ENCODE measurements at regions not wholly inside any gene's neighbourhood (a gene's known extent, or its start where the extent isn't known, plus 50 kb on each side); places are given as distances from the start of the nearest gene placed in this dataset.

- H3K27me3 ChIP-seq (ENCODE audit: low read depth, low read length) = no peaks in the 10 kb centered on the region
- no peak overlapping the region for H3K9ac ChIP-seq (ENCODE audit: low read length)
- H4K20me1 ChIP-seq (ENCODE audit: insufficient read depth, low read length) = no peaks in the 10 kb centered on the region
- no peaks in the 10 kb centered on the region for H3K9me3 ChIP-seq (ENCODE audit: insufficient read depth, low read length)
- no peaks in the 10 kb centered on the region for H3K4me1 ChIP-seq (ENCODE audit: low read length)
- H3K4me2 ChIP-seq (ENCODE audit: low read length) = no peak overlapping the region
- H3K4me3 ChIP-seq (ENCODE audit: low read length) = no peak overlapping the region
- H3K36me3 ChIP-seq (replicated peaks; ENCODE audit: low read depth, low read length) = no peaks in the 10 kb centered on the region
- no peak overlapping the region for H2AFZ ChIP-seq (ENCODE audit: low read depth, low read length)
- H3K79me2 ChIP-seq (ENCODE audit: low read length) = no peaks in the 10 kb centered on the region
- H3K27ac ChIP-seq (ENCODE audit: low read length) = no peak overlapping the region
- TF ChIP-seq CTCF (IDR thresholded peaks at IDR 0.05; ENCODE audit: low read depth, low read length) (no peak), EZH2phosphoT487 (IDR thresholded peaks at IDR 0.05; ENCODE audit: low read depth) (no peak)
Observed at GRCh38 chr5:29588236-29588635, 1605.2 kb upstream of the CDH6 start.

DNA sequence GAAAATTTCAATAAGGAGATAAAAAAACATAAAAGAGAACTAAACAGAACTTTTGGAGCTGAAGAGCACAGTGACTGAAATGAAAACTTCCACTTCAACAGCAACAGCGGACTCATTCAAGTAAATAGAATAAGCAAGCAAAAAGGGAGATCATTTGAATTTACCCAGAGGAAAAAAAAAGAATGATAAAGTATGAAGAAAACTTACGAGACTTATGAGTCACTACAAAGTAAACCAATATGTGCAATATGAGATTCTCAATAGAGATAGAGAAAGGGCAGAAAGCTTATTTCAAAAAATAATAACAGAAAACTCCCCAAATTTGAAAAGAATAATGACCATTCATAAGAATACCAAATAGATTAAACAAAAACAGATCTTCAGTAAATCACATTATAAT is 1605.7 kb upstream of the CDH6 start:
- no peaks in the 10 kb centered on the region for H3K9me3 ChIP-seq (ENCODE audit: insufficient read depth, low read length)
- TF ChIP-seq EZH2phosphoT487 (IDR thresholded peaks at IDR 0.05; ENCODE audit: low read depth) (no peak), CTCF (IDR thresholded peaks at IDR 0.05; ENCODE audit: low read depth, low read length) (no peak)
- H3K4me3 ChIP-seq (ENCODE audit: low read length) = no peak overlapping the region
- no peak overlapping the region for H3K27ac ChIP-seq (ENCODE audit: low read length)
- no peak overlapping the region for H2AFZ ChIP-seq (ENCODE audit: low read depth, low read length)
- H4K20me1 ChIP-seq (ENCODE audit: insufficient read depth, low read length) = no peaks in the 10 kb centered on the region
- no peaks in the 10 kb centered on the region for H3K4me1 ChIP-seq (ENCODE audit: low read length)
- no peak overlapping the region for H3K4me2 ChIP-seq (ENCODE audit: low read length)
- no peak overlapping the region for H3K9ac ChIP-seq (ENCODE audit: low read length)
- no peaks in the 10 kb centered on the region for H3K27me3 ChIP-seq (ENCODE audit: low read depth, low read length)
- H3K36me3 ChIP-seq (replicated peaks; ENCODE audit: low read depth, low read length) = no peaks in the 10 kb centered on the region
- H3K79me2 ChIP-seq (ENCODE audit: low read length) = no peaks in the 10 kb centered on the region

- Histone ChIP-seq H3K36me3 (replicated peaks; ENCODE audit: low read depth, low read length) (no peaks in the 10 kb centered on the region), H3K79me2 (ENCODE audit: low read length) (no peaks in the 10 kb centered on the region), H3K4me2 (ENCODE audit: low read length) (no peak overlapping the region), H4K20me1 (ENCODE audit: insufficient read depth, low read length) (no peaks in the 10 kb centered on the region), H3K27ac (ENCODE audit: low read length) (no peak overlapping the region), H3K9me3 (ENCODE audit: insufficient read depth, low read length) (no peaks in the 10 kb centered on the region), H3K4me3 (ENCODE audit: low read length) (no peak overlapping the region), H3K27me3 (ENCODE audit: low read depth, low read length) (no peaks in the 10 kb centered on the region), H3K9ac (ENCODE audit: low read length) (no peak overlapping the region), H2AFZ (ENCODE audit: low read depth, low read length) (no peak overlapping the region), H3K4me1 (ENCODE audit: low read length) (no peaks in the 10 kb centered on the region)
- TF ChIP-seq CTCF (IDR thresholded peaks at IDR 0.05; ENCODE audit: low read depth, low read length) = no peak
- no peak for TF ChIP-seq EZH2phosphoT487 (IDR thresholded peaks at IDR 0.05; ENCODE audit: low read depth)
Observed at GRCh38 chr5:29568028-29568427, 1625.5 kb upstream of the CDH6 start.

- Histone ChIP-seq H3K9me3 (ENCODE audit: insufficient read depth, low read length) (no peaks in the 10 kb centered on the region), H3K36me3 (replicated peaks; ENCODE audit: low read depth, low read length) (no peaks in the 10 kb centered on the region), H4K20me1 (ENCODE audit: insufficient read depth, low read length) (no peaks in the 10 kb centered on the region), H3K4me2 (ENCODE audit: low read length) (no peak overlapping the region), H3K79me2 (ENCODE audit: low read length) (no peaks in the 10 kb centered on the region), H3K27ac (ENCODE audit: low read length) (no peak overlapping the region), H3K4me1 (ENCODE audit: low read length) (no peaks in the 10 kb centered on the region), H3K9ac (ENCODE audit: low read length) (no peak overlapping the region), H3K4me3 (ENCODE audit: low read length) (no peak overlapping the region), H2AFZ (ENCODE audit: low read depth, low read length) (no peak overlapping the region), H3K27me3 (ENCODE audit: low read depth, low read length) (no peaks in the 10 kb centered on the region)
- TF ChIP-seq EZH2phosphoT487 (IDR thresholded peaks at IDR 0.05; ENCODE audit: low read depth) (no peak), CTCF (IDR thresholded peaks at IDR 0.05; ENCODE audit: low read depth, low read length) (no peak)
Observed at GRCh38 chr5:29561564-29561963, 1631.9 kb upstream of the CDH6 start.

Measured in OCI-LY3 (cell line).